ENCODE measurements at regions not wholly inside any gene's neighbourhood (a gene's known extent, or its start where the extent isn't known, plus 50 kb on each side); places are given as distances from the start of the nearest gene placed in this dataset.

DNA sequence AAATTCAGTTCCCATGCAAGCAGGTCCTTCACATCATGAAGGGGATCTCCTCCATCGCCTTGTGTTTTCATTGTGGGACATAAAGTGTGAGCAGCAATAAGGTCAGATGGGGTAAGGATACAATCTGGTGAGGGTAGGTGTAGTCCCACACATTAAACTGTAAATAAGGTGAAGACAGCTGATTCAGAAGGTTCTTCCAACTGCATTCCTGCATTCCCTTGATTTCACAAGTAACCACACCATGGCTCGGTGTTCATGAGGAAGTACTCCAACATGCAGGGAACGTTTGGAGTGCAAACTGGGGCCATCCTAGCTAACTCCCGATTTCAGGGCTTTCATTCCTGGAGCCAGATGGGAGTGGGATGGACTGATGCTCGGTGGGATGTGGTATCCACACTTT lies 680.7 kb upstream of the TSPY4 start:
- TF ChIP-seq, protein P1, sequence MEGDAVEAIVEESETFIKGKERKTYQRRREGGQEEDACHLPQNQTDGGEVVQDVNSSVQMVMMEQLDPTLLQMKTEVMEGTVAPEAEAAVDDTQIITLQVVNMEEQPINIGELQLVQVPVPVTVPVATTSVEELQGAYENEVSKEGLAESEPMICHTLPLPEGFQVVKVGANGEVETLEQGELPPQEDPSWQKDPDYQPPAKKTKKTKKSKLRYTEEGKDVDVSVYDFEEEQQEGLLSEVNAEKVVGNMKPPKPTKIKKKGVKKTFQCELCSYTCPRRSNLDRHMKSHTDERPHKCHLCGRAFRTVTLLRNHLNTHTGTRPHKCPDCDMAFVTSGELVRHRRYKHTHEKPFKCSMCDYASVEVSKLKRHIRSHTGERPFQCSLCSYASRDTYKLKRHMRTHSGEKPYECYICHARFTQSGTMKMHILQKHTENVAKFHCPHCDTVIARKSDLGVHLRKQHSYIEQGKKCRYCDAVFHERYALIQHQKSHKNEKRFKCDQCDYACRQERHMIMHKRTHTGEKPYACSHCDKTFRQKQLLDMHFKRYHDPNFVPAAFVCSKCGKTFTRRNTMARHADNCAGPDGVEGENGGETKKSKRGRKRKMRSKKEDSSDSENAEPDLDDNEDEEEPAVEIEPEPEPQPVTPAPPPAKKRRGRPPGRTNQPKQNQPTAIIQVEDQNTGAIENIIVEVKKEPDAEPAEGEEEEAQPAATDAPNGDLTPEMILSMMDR (conservative IDR thresholded peaks at IDR 0.05 in 1 of 2, IDR thresholded peaks at IDR 0.05 in 1 of 2; ENCODE audit: low read depth in 1 of 2, low read length in 2 of 2) = no peak
- TF ChIP-seq EZH2 (IDR thresholded peaks at IDR 0.05; ENCODE audit: low read length, missing control alignments) = no peak
